Sciatic nerve (tissue), 2 donors: ENCODE measurements at regions not wholly inside any gene's neighbourhood (a gene's known extent, or its start where the extent isn't known, plus 50 kb on each side); places are given as distances from the start of the nearest gene placed in this dataset.
"Not testable (repeated sequence)": the region's sequence is repeated elsewhere in the genome, so short reads cannot be mapped to it uniquely, and the experiment has no call there.

Experiments used
- ATAC-seq: fragments of 200-7000 bp; cut with Tn5 transposase; one replicate; pipeline ENCODE4 v1.9.1; 2020; ENCODE audit warnings: mild to moderate bottlenecking, moderate library complexity
- DNase-seq: peaks from one replicate; pipeline ENCODE4 v3.0.0-alpha.2; 2020; ENCODE audit warnings: low spot score
- intact Hi-C: fragments of 100-400 bp; cut with DNase I; formaldehyde crosslinking; loops from one replicate; pipeline ENCODE4 v1.14.2; 2022
- donor health status: DM: no; HTN: no; CAD: no.
- donor health status: DM: no; HTN: no; CAD: no.

DNA sequence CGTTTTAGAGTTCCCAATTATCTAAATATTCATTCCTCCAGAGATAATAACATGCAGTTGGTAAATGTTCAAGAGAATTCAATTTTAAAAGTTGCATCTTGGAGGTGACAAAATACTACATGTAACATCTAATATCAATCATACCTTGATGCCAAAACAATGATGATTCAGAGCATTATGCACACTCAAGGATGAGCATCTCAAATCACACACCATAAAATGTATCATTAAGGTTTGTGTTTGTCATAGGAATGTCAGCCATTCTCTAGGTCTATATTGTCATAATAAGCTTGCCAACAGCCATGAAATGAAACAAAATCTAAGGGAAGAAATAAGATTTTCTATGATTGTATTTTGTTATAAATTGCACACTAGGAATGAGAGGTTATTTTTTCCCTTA is 1667.0 kb downstream of the DPP10 start:
- no peak for DNase-seq
- intact Hi-C loops: no loop called here
- no peak for ATAC-seq

DNA sequence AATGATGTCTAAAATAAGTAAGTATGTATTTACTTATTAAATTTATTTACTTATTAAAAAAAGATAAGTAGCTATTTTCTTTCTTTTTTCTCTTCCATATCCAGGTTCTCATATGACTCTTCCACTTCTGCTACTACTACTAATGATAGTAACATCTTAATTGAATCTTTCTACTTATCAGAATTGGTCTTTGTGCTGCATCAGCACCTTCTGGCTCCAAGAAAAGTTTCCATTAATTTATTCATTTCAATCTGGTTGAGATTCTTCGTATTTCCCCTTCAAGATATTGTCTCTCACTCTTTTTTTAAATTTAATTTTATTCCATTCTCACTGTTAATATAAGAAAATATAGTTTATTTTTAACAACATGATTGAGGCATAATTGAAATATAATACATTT is 1675.4 kb downstream of the DPP10 start:
- no peak for DNase-seq
- ATAC-seq: no peak

GRCh38 chr2:116132833-116133232 is 1681.7 kb upstream of the DDX18 start:
- ATAC-seq (no peak), DNase-seq (no peak)
- intact Hi-C loops: no loop called here

More for the DNA sequence above, 1675.4 kb downstream of the DPP10 start:
- intact Hi-C loops: no loop called here

DNA sequence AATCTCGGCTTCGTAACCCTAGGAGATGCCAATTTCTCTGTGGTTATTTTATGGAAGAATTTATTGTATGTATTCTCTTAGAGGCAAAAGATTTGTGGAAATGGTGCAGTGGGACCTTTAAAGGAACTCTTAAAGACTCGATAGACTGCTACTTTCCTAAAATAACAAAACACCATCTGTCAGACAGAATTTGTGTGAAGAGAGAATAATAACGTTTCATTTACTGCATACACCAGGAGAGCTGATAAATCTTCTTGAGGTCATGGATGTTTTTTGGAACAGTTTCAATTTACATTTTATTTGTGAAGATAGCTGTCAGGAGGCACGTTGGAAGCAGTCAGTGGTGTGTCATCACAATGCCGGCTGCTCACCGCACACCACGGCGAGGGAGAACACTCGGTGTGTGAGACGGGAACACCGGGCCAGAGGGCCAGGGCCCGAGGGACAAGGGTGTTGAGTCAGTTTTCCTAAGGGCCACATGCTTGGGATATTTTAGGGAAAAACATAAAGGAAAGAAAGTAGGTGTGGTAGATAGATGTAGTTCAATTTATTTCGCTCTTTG is 1681.0 kb upstream of the DDX18 start:
- intact Hi-C loops: no loop called here
- no peak for DNase-seq
- ATAC-seq: peak; percentile 38

GRCh38 chr2:116141891-116142474 is 1672.5 kb upstream of the DDX18 start:
- ATAC-seq (no peak), DNase-seq (no peak)
- intact Hi-C loops: no loop called here

DNA sequence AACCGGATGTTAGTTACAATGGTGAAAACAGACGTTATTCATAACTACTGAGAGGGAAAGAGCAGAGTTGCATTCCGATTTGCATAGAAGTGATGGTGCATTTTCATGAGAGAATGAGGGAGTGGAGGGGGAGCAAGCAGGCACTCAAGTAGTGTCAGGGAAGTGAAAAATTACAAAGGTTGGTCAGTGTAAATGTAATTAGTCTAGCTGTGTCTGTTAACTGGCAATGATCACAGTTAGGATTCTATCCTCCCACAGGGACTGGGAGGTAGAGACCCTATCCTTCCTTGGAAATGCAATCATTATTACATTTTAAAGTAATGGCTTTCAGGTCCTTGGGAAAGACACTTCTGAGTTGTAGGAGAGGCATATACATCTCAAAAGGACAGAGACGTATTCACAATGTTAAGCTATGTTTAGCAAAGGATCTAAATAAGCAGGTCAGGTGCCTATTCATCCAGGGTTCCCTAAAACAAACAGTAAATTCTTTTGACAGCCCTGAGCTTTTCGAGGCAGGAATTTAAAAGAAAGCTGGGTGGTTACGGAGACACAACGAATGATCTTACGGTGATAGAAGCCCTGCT is 1671.8 kb upstream of the DDX18 start:
- intact Hi-C loops: no loop called here
- DNase-seq: no peak
- ATAC-seq: no peak

GRCh38 chr2:116145031-116145430 is 1669.5 kb upstream of the DDX18 start:
- ATAC-seq (no peak), DNase-seq (no peak)
- intact Hi-C loops: no loop called here

DNA sequence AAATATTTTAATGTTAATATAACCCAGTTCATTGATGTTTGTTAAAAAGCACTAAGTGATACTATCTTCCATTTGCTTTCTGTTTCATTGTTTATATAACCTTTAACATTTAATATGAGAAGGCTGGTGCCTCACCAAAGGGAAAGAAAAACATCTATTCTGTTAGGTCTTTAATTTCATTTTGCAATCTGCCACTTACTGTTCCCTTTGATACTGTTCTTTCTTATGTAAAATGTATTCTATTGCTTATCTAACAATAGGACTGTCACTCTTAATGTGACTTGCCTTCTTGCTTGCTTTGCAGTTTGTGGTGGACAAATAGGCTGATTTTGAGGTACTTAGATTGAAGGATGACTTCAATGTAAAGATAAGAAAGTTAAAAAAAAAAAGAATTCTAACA is 1666.1 kb upstream of the DDX18 start:
- no peak for ATAC-seq
- intact Hi-C loops: no loop called here
- no peak for DNase-seq

DNA sequence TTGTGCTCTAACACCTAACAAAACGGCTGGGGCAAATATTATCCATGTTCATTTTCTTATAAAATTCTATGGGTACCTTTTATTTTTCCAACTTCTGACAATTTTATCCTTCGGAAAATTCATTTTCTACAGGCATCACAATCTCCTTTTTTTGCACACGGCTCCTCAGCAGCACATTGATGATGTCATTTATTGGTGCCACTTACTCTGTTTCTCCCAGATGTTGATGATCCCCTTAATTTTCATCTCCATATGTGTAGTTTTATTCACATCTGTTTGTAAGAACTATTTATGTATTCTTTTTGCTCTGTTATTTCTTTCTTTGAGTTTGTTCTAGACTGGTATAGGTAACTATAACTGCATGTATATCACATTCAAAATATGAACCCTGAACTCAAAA is 1660.8 kb upstream of the DDX18 start:
- intact Hi-C loops: no loop called here
- ATAC-seq: no peak
- DNase-seq: no peak

- no peak for DNase-seq
- no peak for ATAC-seq
- intact Hi-C loops: no loop called here
Observed at GRCh38 chr2:116160657-116161056, 1653.8 kb upstream of the DDX18 start.

DNA sequence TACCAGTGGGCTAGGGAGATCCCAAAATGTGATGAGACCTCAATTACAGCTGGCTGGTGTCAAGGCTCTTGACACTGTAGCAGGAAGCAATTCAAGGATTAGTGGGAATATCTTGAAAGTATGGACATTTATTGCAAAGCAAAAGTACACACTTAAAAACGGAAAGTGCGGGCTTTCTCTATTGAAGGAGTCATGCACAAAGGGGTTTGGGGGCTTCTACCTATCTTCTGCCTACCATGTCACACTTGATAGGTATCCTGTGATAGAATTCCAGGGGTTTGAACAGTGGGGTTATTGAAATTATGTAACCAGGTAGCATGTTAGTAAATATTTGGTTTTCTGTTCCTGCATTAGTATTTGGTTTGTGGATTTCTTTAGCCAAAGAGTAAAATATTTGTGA is 1652.1 kb upstream of the DDX18 start:
- ATAC-seq (no peak), DNase-seq (no peak)
- intact Hi-C loops: no loop called here

- intact Hi-C loops: no loop called here
- DNase-seq (no peak), ATAC-seq (no peak)
Observed at GRCh38 chr2:116167107-116167506, 1647.4 kb upstream of the DDX18 start.

DNA sequence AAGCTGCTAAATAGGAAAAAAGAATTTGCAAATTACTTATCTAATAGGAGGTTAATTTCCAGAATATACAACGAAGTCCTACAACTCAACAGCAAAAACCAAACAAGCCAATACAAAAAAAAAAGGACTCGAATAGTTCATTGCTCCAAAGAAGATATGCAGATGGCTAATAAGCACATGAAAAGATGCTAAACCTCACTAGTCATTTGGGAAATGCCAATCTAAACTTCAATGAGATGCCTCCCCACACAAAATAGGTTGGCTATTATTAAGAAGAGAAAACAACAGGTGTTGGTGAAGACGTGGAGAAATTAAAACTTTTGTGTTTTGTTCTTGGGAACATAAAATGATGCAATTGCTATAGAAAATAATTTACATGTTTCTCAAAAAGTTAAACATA is 1634.4 kb upstream of the DDX18 start:
- intact Hi-C loops: no loop called here
- ATAC-seq: no peak
- no peak for DNase-seq

DNA sequence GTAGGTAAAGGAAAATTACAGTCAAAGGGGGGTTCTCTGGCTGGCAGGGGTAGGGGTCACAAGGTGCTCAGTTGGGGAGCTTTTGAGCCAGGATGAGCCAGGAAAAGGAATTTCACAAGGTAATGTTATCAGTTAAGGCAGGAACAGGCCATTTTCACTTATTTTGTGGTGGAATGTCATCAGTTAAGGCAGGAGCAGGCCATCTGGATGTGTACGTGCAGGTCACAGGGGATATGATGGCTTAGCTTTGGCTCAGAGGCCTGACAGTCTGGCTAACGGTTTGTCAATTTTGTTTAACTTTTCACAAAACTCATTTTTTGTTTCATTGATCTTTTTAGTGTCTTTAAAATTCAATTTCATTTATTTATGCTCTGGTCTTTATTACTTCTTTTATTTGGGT is 1623.8 kb upstream of the DDX18 start:
- intact Hi-C loops, ATAC-seq, DNase-seq: not testable (repeated sequence)

GRCh38 chr2:116200086-116200485 is 1614.4 kb upstream of the DDX18 start:
- ATAC-seq (no peak), DNase-seq (no peak)
- intact Hi-C loops: no loop called here

DNA sequence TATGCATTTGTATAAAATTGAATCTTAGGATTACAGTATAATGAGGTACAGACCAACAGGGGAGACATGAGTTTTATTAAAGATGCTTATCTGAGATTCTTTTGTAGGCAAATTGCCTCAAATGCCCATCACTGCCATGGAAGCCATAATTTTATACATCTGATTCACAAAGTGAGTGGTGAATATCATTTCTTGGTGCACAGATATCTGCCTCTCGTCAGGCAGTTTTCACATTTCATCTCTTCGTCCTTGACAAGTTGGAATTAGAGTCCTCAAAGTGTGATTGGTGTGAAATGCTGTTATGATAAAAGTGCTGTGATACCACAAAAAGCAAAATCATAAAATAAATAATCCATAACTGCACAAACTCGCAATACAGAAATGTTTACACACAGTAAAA is 1602.8 kb upstream of the DDX18 start:
- intact Hi-C loops: no loop called here
- ATAC-seq (no peak), DNase-seq (no peak)

- ATAC-seq (no peak), DNase-seq (no peak)
- intact Hi-C loops: no loop called here
Observed at GRCh38 chr2:116222793-116223192, 1591.7 kb upstream of the DDX18 start.

GRCh38 chr2:116223912-116224311 is 1590.6 kb upstream of the DDX18 start:
- DNase-seq: no peak
- intact Hi-C loops: no loop called here
- no peak for ATAC-seq

DNA sequence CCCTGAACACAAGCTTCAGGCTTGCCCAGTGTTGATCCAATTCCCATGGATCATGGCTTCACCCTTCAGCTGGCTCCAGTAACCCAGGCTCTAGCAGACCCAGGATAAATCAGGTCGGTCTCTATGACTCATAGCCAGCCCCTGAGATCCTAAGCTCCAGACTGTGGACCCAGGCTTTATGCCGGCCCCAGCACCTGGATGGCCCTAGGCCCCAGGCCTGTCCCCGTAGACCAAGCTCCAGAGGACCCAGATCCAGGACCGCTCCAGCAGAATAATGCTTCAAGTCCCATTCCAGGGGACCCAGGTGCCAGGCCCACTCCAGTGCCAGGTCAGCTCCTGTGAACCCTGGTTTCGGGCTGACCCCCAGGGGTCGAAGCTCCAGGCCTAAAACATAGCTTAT is 1589.9 kb upstream of the DDX18 start:
- DNase-seq (no peak), ATAC-seq (no peak)
- intact Hi-C loops: no loop called here

- DNase-seq (no peak), ATAC-seq (no peak)
- intact Hi-C loops: no loop called here
Observed at GRCh38 chr2:116238511-116238910, 1576.0 kb upstream of the DDX18 start.

DNA sequence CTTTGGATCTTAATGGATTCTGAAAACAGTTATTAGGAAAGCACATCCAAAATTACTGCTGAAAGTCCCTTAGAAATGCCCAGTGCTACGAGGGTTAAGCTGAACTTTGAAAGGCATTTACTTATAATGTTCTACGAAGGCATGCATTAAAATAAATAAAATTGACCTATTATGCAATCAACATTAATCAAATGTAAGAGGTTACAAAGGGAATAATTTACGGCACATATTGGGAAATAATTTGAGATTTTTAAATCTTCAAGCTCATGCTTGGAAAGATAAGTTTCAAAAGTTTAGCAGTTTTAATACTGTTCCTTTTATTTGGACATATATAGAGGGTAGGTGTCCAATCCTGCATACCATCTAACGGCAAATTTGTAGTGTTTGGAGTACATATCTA is 1564.1 kb upstream of the DDX18 start:
- DNase-seq: no peak
- intact Hi-C loops: no loop called here
- no peak for ATAC-seq
